WTC11 (cell line): ENCODE measurements at regions not wholly inside any gene's neighbourhood (a gene's known extent, or its start where the extent isn't known, plus 50 kb on each side); places are given as distances from the start of the nearest gene placed in this dataset.
"Not testable (repeated sequence)": the region's sequence is repeated elsewhere in the genome, so short reads cannot be mapped to it uniquely, and the experiment has no call there.

Experiments used
- ATAC-seq: fragments of 200-7000 bp; cut with Tn5 transposase; 2 replicates; pipeline ENCODE4 v1.10.0; 2021; ENCODE audit warnings: mild to moderate bottlenecking, moderate library complexity
- CTCF ChIA-PET: fragments of 300-600 bp; sonication (Branson Sonifier 250); formaldehyde crosslinking; loops from one replicate; lab custom pipeline; 2021; ENCODE audit warnings: antibody characterized with exemption; lab: Charles Lee
- POLR2A ChIA-PET: fragments of 350-600 bp; sonication (Branson Sonifier 250); formaldehyde crosslinking; loops from one replicate; lab custom pipeline; 2021; ENCODE audit warnings: antibody characterized with exemption; lab: Charles Lee
- DNase-seq: peaks from one replicate; pipeline ENCODE4 v3.0.0; 2021; ENCODE audit warnings: low spot score
- H3K27ac Mint-ChIP-seq: 2 replicates; pipeline ENCODE4 v1.8.0; 2021; ENCODE audit warnings: mixed read lengths
- H3K27me3 Mint-ChIP-seq: 2 replicates; pipeline ENCODE4 v1.8.0; 2021; ENCODE audit warnings: low read depth, mild to moderate bottlenecking, moderate library complexity, mixed read lengths
- H3K36me3 Mint-ChIP-seq: 2 replicates; pipeline ENCODE4 v1.8.0; 2021; ENCODE audit warnings: mixed read lengths
- H3K4me1 Mint-ChIP-seq: 2 replicates; pipeline ENCODE4 v1.8.0; 2022; ENCODE audit warnings: mixed read lengths
- H3K4me3 Mint-ChIP-seq: 2 replicates; pipeline ENCODE4 v1.8.0; 2021; ENCODE audit warnings: mild to moderate bottlenecking, moderate library complexity, mixed read lengths
- H3K9me3 Mint-ChIP-seq: 2 replicates; pipeline ENCODE4 v1.8.0; 2021; ENCODE audit warnings: mixed read lengths
- AFF4 ChIP-seq: sonication (generic); formaldehyde crosslinking; IDR thresholded peaks from 2 replicates; pipeline ENCODE4 v1.8.1; 2023; ENCODE audit warnings: mild to moderate bottlenecking, missing genetic modification reagents, borderline replicate concordance
- AR ChIP-seq: fragments of 250-450 bp; sonication (Bioruptor Pico); IDR thresholded peaks from 2 replicates; pipeline ENCODE4 v1.9.0; 2021; ENCODE audit warnings: mild to moderate bottlenecking
- ARID4B ChIP-seq: sonication (generic); formaldehyde crosslinking; IDR thresholded peaks from 2 replicates; pipeline ENCODE4 v1.8.0; 2023; ENCODE audit warnings: missing genetic modification reagents, mild to moderate bottlenecking, borderline replicate concordance
- E2F1 ChIP-seq: sonication (generic); formaldehyde crosslinking; IDR thresholded peaks from 2 replicates; pipeline ENCODE4 v1.8.0; 2022; ENCODE audit warnings: mild to moderate bottlenecking, missing genetic modification reagents
- E2F5 ChIP-seq: sonication (generic); formaldehyde crosslinking; IDR thresholded peaks from 2 replicates; pipeline ENCODE4 v1.8.1; 2022; ENCODE audit warnings: mild to moderate bottlenecking, moderate library complexity, missing genetic modification reagents
- EMX1 ChIP-seq: fragments of 250-450 bp; sonication (Bioruptor Pico); IDR thresholded peaks from 2 replicates; pipeline ENCODE4 v1.8.0; 2021; ENCODE audit warnings: mild to moderate bottlenecking
- FOXJ3 ChIP-seq: sonication (generic); formaldehyde crosslinking; IDR thresholded peaks from 2 replicates; pipeline ENCODE4 v1.9.0; 2021; ENCODE audit warnings: missing genetic modification reagents, mild to moderate bottlenecking, borderline replicate concordance
- NFATC4 ChIP-seq: fragments of 250-450 bp; sonication (Bioruptor Pico); IDR thresholded peaks from 2 replicates; pipeline ENCODE4 v1.9.0; 2021; ENCODE audit warnings: mild to moderate bottlenecking
- NR3C1 ChIP-seq: sonication (generic); formaldehyde crosslinking; conservative IDR thresholded peaks from 2 replicates; pipeline ENCODE4 v1.8.1; 2023; ENCODE audit warnings: low read depth, mild to moderate bottlenecking, missing genetic modification reagents
- SMAD3 ChIP-seq: sonication (generic); formaldehyde crosslinking; IDR thresholded peaks from 2 replicates; pipeline ENCODE4 v1.8.0; 2022; ENCODE audit warnings: missing genetic modification reagents, mild to moderate bottlenecking, borderline replicate concordance
- SOX15 ChIP-seq: fragments of 250-450 bp; sonication (Bioruptor Pico); IDR thresholded peaks from 2 replicates; pipeline ENCODE4 v1.9.0; 2021; ENCODE audit warnings: mild to moderate bottlenecking
- TEAD4 ChIP-seq: sonication (generic); formaldehyde crosslinking; IDR thresholded peaks from 2 replicates; pipeline ENCODE4 v1.8.0; 2022; ENCODE audit warnings: mild to moderate bottlenecking, missing genetic modification reagents
- ZNF121 ChIP-seq: sonication (generic); formaldehyde crosslinking; IDR thresholded peaks from 2 replicates; pipeline ENCODE4 v1.8.0; 2023; ENCODE audit warnings: missing genetic modification reagents
- ZNF416 ChIP-seq: fragments of 250-450 bp; sonication (Bioruptor Pico); IDR thresholded peaks from 2 replicates; pipeline ENCODE4 v1.9.0; 2021; ENCODE audit warnings: mild to moderate bottlenecking, inconsistent platforms
- ZNF512 ChIP-seq: sonication (generic); formaldehyde crosslinking; IDR thresholded peaks from 2 replicates; pipeline ENCODE4 v1.8.1; 2022; ENCODE audit warnings: missing genetic modification reagents, borderline replicate concordance

GRCh38 chr2:47282621-47283272 is 86.4 kb upstream of the EPCAM start:
- ChIA-PET POLR2A (no interaction called here), CTCF (interaction anchor here (1.1 to 2.0 kb wide), 4 partner anchors 10 to 52 kb away, joined by 4 to 5 read pairs (median 5); no protein-coding TSS in a partner anchor)
- H3K4me1 Mint-ChIP-seq = peaks cover 14% of the 10 kb centered on the region
- no peaks in the 10 kb centered on the region for H3K27me3 Mint-ChIP-seq
- H3K4me3 Mint-ChIP-seq = no peak overlapping the region
- H3K9me3 Mint-ChIP-seq = peaks cover 24% of the 10 kb centered on the region
- no peak for DNase-seq
- TF ChIP-seq TEAD4 (CRISPR knock-in tag) = no peak
- no peak for TF ChIP-seq NFATC4 (CRISPR knock-in tag)
- no peak for TF ChIP-seq SMAD3 (CRISPR knock-in tag)
- TF ChIP-seq E2F5 = no peak
- no peak for TF ChIP-seq ZNF512
- TF ChIP-seq AR (CRISPR knock-in tag) = no peak
- no peak for TF ChIP-seq AFF4 (CRISPR knock-in tag)
- no peak for TF ChIP-seq NR3C1 (CRISPR knock-in tag)
- H3K36me3 Mint-ChIP-seq = peaks cover 20% of the 10 kb centered on the region
- peak overlapping the region; percentile 81 for H3K27ac Mint-ChIP-seq
- no peak for ATAC-seq

- peak; percentile 75 for TF ChIP-seq ZNF121 (CRISPR knock-in tag)
- Mint-ChIP-seq H3K36me3 (peaks cover 20% of the 10 kb centered on the region), H3K4me1 (peaks cover 25% of the 10 kb centered on the region), H3K9me3 (peaks cover 24% of the 10 kb centered on the region)
- CTCF ChIA-PET = interaction anchor here (0.8 kb wide), 1 partner anchor 15 kb away, joined by 3 read pairs; no protein-coding TSS in a partner anchor
- DNase-seq, H3K27me3 Mint-ChIP-seq, POLR2A ChIA-PET, ATAC-seq, H3K27ac Mint-ChIP-seq, H3K4me3 Mint-ChIP-seq: not testable (repeated sequence)
Observed at GRCh38 chr2:47279525-47279924, 89.6 kb upstream of the EPCAM start.

GRCh38 chr2:47277987-47278386 is 91.1 kb upstream of the EPCAM start:
- ATAC-seq (no peak), DNase-seq (no peak)
- ChIA-PET POLR2A (no interaction called here), CTCF (interaction anchor here (1.0 to 3.1 kb wide), 2 partner anchors 14 to 45 kb away, joined by 3 to 11 read pairs; no protein-coding TSS in a partner anchor)
- Mint-ChIP-seq H3K36me3 (peaks cover 16% of the 10 kb centered on the region), H3K27me3 (no peaks in the 10 kb centered on the region), H3K27ac (no peak overlapping the region), H3K4me3 (no peak overlapping the region), H3K9me3 (peaks cover 19% of the 10 kb centered on the region), H3K4me1 (peaks cover 39% of the 10 kb centered on the region)
- TF ChIP-seq E2F1 (CRISPR knock-in tag) (no peak), EMX1 (no peak), SOX15 (CRISPR knock-in tag) (no peak), ARID4B (CRISPR knock-in tag) (no peak), ZNF416 (CRISPR knock-in tag) (no peak), FOXJ3 (CRISPR knock-in tag) (no peak)
